KBM-7 (cell line): ENCODE measurements at regions not wholly inside any gene's neighbourhood (a gene's known extent, or its start where the extent isn't known, plus 50 kb on each side); places are given as distances from the start of the nearest gene placed in this dataset.

Source experiments
- DNase-seq: peaks from one replicate; pipeline ENCODE4 v3.0.0-alpha.2; 2015
- in situ Hi-C: fragments of 300-500 bp; cut with MboI; formaldehyde crosslinking; loops from 2 replicates; pipeline ENCODE4 v1.14.3; 2020; ENCODE audit warnings: low sequenced_read_pairs, low pct_unique_long_range_greater_than_20kb, mixed read lengths

DNA sequence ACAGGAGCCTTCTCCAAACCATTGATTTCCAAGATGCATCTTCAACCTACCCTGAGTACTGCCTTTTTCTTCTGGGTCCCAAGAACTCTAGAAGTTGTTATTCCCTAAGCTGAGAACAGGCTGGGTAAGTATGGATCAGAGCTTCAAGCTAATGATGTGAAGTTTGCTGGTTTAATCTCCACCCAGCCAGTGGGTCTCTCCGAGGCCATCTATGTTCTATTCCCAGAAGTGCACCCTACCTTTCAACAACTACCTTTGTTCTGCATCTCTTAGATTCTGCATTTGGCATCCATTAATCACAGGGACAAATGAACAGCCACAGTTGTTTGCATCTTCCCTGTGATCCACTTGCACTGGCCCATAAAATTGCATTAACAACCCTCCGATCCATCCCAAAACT lies 246.2 kb downstream of the HIVEP2 start:
- in situ Hi-C loops = no loop called here
- DNase-seq = no peak

DNA sequence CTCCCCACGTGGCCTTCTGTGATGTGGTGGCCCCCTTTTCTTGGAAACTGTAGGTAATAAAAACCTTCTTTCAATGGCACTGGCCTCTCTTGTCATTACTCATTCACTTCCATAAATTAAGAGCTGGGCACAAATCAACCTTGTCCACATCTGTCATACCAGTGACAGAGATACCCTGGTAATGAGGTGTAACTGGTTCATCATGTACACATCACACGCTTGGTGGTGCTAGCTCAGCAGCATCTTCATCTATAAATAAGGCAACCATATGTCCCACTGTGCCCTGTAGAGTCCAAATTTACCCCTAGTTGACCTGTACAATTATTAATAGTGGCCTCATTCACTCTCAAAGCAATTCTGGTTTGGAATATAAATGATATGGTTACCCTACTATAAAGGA lies 245.6 kb downstream of the HIVEP2 start:
- DNase-seq = no peak
- in situ Hi-C loops = no loop called here

DNA sequence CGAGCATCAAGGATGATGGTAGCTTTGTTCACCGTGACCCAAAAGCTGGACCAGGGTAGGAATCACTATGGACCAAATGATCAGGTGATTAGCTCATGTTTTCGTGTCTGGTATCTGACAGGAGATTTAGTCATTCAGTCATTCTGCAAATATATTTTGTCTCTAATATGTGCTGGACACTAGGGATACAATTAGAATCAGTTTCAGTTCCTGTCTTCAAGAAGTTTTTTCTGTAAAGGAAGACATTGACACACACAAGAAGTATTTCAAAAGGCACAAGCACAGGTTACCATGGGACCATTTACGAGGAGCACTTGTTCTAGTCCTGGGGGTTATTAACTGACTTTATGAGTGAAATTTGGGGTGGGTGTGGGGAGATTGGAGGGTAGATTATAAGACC lies 244.9 kb downstream of the HIVEP2 start:
- DNase-seq = no peak
- in situ Hi-C loops = no loop called here

DNA sequence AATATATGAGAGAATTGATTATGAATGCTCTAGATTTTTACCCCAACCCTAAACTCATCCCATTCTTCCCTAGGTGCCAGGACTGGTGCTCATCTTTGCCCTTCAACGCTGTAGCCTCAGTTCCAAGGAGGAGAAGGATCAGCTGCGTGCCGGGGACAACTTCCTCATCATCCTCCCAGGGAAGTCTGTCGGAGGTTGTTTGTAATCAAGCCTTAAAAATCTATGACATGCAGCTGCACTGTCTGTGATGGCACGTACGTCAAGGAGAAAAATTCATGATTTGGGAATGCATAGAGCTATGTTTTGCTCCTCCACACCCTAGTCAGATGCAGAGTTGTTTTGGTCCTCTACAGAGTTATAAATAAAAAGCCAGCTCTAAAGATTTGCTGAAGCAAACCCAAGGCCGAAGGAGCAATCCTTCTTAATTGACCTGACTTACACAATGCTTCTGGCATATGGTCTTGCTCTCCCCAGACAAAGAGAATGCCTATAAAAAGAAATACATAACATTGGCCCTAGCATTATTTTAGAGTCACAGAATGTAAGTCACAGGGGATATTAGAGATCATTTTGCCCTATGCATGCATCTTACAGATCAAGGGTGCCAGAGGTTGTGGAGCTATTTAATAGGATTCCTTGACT lies 244.2 kb downstream of the HIVEP2 start:
- no peak for DNase-seq
- in situ Hi-C loops = no loop called here
